ENCODE measurements at regions not wholly inside any gene's neighbourhood (a gene's known extent, or its start where the extent isn't known, plus 50 kb on each side); places are given as distances from the start of the nearest gene placed in this dataset.

DNA sequence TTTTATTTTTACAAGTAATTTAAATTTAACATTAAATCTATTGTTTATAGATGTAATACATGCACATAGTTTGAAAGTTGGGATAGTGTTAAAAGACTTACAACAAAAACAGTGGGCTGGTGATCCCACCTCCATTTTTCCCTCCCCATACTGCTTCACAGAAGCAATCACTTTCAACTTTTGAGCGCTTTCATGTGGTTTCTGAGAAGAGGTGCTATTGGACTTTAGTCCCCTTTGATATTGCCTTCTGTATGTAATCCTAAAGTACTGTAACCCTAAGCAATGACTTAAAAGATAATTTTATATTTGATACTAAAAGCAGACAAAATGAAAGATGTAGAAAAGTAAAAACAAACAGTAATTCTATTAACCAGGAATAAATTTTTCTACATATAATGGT, 88.1 kb upstream of the FAM171A1 start:
- FAIRE-seq: no peak
- Mint-ChIP-seq H3K36me3 (ENCODE audit: low read depth, unreplicated experiment) (no peaks in the 10 kb centered on the region), H3K4me1 (ENCODE audit: low read depth, unreplicated experiment) (peaks cover 5% of the 10 kb centered on the region)

DNA sequence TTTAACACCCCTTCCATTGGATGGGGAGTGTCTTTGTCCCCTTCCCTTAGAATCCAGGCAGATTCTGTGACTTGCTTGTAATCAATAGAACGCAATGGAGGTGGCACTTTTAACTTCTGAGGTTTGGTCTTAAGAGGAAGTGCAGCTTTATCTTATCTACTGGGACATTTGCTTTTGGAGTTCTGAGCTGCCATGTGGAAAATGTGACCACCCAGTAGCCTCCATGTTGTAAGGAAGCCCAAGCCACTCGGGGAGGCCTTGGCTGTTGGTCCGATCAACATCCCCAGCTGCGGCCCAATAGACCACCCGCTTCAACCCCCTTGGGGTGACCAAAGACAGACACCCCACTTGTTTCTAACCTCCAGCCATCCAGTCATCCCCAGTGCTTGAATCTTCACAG, 86.3 kb upstream of the FAM171A1 start:
- H3K4me1 ChIP-seq (ENCODE audit: insufficient read depth, low read length): peaks cover 12% of the 10 kb centered on the region
- no peaks in the 10 kb centered on the region for H3K9me3 ChIP-seq (ENCODE audit: insufficient read depth, low read depth, low read length)
- H3K27ac ChIP-seq (ENCODE audit: low read depth, low read length): no peak overlapping the region
- FAIRE-seq (no peak), DNase-seq (ENCODE audit: low read depth) (no peak)
- H3K27me3 ChIP-seq (ENCODE audit: insufficient read depth, low read length): no peaks in the 10 kb centered on the region
- no peaks in the 10 kb centered on the region for H4K20me1 ChIP-seq (ENCODE audit: insufficient read depth, low read length)
- TF ChIP-seq EZH2 (IDR thresholded peaks at IDR 0.05; ENCODE audit: insufficient read depth, low read length): no peak
- TF ChIP-seq, protein P1, sequence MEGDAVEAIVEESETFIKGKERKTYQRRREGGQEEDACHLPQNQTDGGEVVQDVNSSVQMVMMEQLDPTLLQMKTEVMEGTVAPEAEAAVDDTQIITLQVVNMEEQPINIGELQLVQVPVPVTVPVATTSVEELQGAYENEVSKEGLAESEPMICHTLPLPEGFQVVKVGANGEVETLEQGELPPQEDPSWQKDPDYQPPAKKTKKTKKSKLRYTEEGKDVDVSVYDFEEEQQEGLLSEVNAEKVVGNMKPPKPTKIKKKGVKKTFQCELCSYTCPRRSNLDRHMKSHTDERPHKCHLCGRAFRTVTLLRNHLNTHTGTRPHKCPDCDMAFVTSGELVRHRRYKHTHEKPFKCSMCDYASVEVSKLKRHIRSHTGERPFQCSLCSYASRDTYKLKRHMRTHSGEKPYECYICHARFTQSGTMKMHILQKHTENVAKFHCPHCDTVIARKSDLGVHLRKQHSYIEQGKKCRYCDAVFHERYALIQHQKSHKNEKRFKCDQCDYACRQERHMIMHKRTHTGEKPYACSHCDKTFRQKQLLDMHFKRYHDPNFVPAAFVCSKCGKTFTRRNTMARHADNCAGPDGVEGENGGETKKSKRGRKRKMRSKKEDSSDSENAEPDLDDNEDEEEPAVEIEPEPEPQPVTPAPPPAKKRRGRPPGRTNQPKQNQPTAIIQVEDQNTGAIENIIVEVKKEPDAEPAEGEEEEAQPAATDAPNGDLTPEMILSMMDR (IDR thresholded peaks at IDR 0.05; ENCODE audit: insufficient read depth, low read depth, low read length): no peak
- Mint-ChIP-seq H3K4me1 (ENCODE audit: low read depth, unreplicated experiment) (peaks cover 5% of the 10 kb centered on the region), H3K27ac (ENCODE audit: unreplicated experiment) (no peak overlapping the region), H3K36me3 (ENCODE audit: low read depth, unreplicated experiment) (no peaks in the 10 kb centered on the region), H3K9me3 (ENCODE audit: unreplicated experiment) (peaks cover 1% of the 10 kb centered on the region), H3K4me3 (ENCODE audit: unreplicated experiment) (no peak overlapping the region), H3K27me3 (ENCODE audit: low read depth, unreplicated experiment) (peaks cover 11% of the 10 kb centered on the region)
- no peaks in the 10 kb centered on the region for H3K36me3 ChIP-seq (ENCODE audit: insufficient read depth, low read length)
- H3K79me2 ChIP-seq (ENCODE audit: insufficient read depth, low read length): no peaks in the 10 kb centered on the region
- H2AFZ ChIP-seq (ENCODE audit: low read depth, low read length): no peak overlapping the region
- no peak overlapping the region for H3K4me3 ChIP-seq (ENCODE audit: insufficient read depth, low read depth, low read length)
- H3K9ac ChIP-seq (ENCODE audit: low read length): no peak overlapping the region
- H3K4me2 ChIP-seq (ENCODE audit: low read length): no peak overlapping the region

More for the DNA sequence above, 88.1 kb upstream of the FAM171A1 start:
- Histone ChIP-seq H3K79me2 (ENCODE audit: insufficient read depth, low read length) (no peaks in the 10 kb centered on the region), H4K20me1 (ENCODE audit: insufficient read depth, low read length) (no peaks in the 10 kb centered on the region), H3K9me3 (ENCODE audit: insufficient read depth, low read depth, low read length) (no peaks in the 10 kb centered on the region), H3K36me3 (ENCODE audit: insufficient read depth, low read length) (no peaks in the 10 kb centered on the region), H2AFZ (ENCODE audit: low read depth, low read length) (no peak overlapping the region), H3K4me1 (ENCODE audit: insufficient read depth, low read length) (peaks cover 12% of the 10 kb centered on the region), H3K27me3 (ENCODE audit: insufficient read depth, low read length) (no peaks in the 10 kb centered on the region), H3K27ac (ENCODE audit: low read depth, low read length) (no peak overlapping the region), H3K9ac (ENCODE audit: low read length) (no peak overlapping the region), H3K4me3 (ENCODE audit: insufficient read depth, low read depth, low read length) (no peak overlapping the region), H3K4me2 (ENCODE audit: low read length) (no peak overlapping the region)
- Mint-ChIP-seq H3K27me3 (ENCODE audit: low read depth, unreplicated experiment) (peaks cover under 1% of the 10 kb centered on the region), H3K4me3 (ENCODE audit: unreplicated experiment) (no peak overlapping the region), H3K9me3 (ENCODE audit: unreplicated experiment) (no peaks in the 10 kb centered on the region), H3K27ac (ENCODE audit: unreplicated experiment) (no peak overlapping the region)
- DNase-seq (ENCODE audit: low read depth): no peak
- TF ChIP-seq, protein P1 (IDR thresholded peaks at IDR 0.05; ENCODE audit: insufficient read depth, low read depth, low read length): no peak
- TF ChIP-seq EZH2 (IDR thresholded peaks at IDR 0.05; ENCODE audit: insufficient read depth, low read length): no peak

DNA sequence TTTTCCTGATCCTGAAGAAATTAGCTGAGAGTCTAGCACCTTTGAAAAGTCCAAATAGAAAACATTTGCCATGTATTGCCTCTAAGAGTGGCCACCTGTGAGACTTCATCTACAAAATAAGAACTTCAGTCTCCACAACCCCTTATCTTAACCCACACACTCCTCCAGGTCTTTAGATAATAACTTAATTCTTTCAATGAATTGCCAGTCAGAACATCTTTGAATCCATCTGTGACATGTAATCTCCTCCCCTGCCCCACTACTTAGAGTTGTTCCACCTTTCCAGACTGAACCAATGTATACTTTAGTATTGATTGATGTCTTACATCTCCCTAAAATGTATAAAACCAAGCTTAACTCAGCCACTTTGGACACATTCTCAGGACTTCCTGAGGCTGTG, 84.4 kb upstream of the FAM171A1 start:
- no peak for FAIRE-seq
- H3K27ac Mint-ChIP-seq (ENCODE audit: unreplicated experiment): no peak overlapping the region

More for the DNA sequence above, 84.4 kb upstream of the FAM171A1 start:
- H3K4me3 ChIP-seq (ENCODE audit: insufficient read depth, low read depth, low read length): no peak overlapping the region
- no peak overlapping the region for H3K4me3 Mint-ChIP-seq (ENCODE audit: unreplicated experiment)
- H3K9me3 ChIP-seq (ENCODE audit: insufficient read depth, low read depth, low read length): no peaks in the 10 kb centered on the region
- H3K27ac ChIP-seq (ENCODE audit: low read depth, low read length): no peak overlapping the region
- no peak overlapping the region for H3K9ac ChIP-seq (ENCODE audit: low read length)
- peaks cover 1% of the 10 kb centered on the region for H3K9me3 Mint-ChIP-seq (ENCODE audit: unreplicated experiment)
- TF ChIP-seq, protein P1 (IDR thresholded peaks at IDR 0.05; ENCODE audit: insufficient read depth, low read depth, low read length): no peak
- no peak for TF ChIP-seq EZH2 (IDR thresholded peaks at IDR 0.05; ENCODE audit: insufficient read depth, low read length)
- H3K27me3 ChIP-seq (ENCODE audit: insufficient read depth, low read length): no peaks in the 10 kb centered on the region
- H3K79me2 ChIP-seq (ENCODE audit: insufficient read depth, low read length): no peaks in the 10 kb centered on the region
- no peak for DNase-seq (ENCODE audit: low read depth)
- no peak overlapping the region for H2AFZ ChIP-seq (ENCODE audit: low read depth, low read length)
- no peaks in the 10 kb centered on the region for H3K36me3 ChIP-seq (ENCODE audit: insufficient read depth, low read length)
- no peak overlapping the region for H3K4me2 ChIP-seq (ENCODE audit: low read length)
- H3K36me3 Mint-ChIP-seq (ENCODE audit: low read depth, unreplicated experiment): no peaks in the 10 kb centered on the region
- H3K4me1 ChIP-seq (ENCODE audit: insufficient read depth, low read length): no peaks in the 10 kb centered on the region
- H4K20me1 ChIP-seq (ENCODE audit: insufficient read depth, low read length): no peaks in the 10 kb centered on the region
- no peaks in the 10 kb centered on the region for H3K4me1 Mint-ChIP-seq (ENCODE audit: low read depth, unreplicated experiment)
- peaks cover 14% of the 10 kb centered on the region for H3K27me3 Mint-ChIP-seq (ENCODE audit: low read depth, unreplicated experiment)

Measured in astrocyte (in vitro differentiated cells and primary cell).